ENCODE measurements at regions not wholly inside any gene's neighbourhood (a gene's known extent, or its start where the extent isn't known, plus 50 kb on each side); places are given as distances from the start of the nearest gene placed in this dataset.
"Not testable (repeated sequence)": the region's sequence is repeated elsewhere in the genome, so short reads cannot be mapped to it uniquely, and the experiment has no call there.

DNA sequence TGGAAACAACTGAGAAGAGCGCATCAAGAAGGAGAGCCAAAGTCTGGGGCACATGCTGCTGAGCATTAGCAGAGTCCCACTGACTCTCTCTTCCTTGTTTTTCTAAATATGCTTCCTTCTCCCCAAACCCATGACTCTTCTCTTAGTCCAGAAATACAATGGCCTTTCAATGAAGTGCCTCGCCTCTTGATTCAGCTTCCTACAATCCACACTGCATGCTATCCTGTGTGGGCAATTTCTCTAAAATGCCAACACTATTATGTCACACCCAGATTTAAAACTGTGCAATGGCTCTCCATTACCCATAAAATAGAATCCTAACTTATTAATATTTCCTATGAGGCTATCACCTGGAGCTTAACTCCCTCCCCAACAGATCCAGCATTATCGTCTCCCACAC is 198.6 kb downstream of the RPAP3 start:
- no peak for FAIRE-seq
- no peak for DNase-seq (ENCODE audit: insufficient read length, low spot score)
- no peak for TF ChIP-seq POLR2A (IDR thresholded peaks at IDR 0.05; ENCODE audit: low read depth, low read length)
- TF ChIP-seq POLR2AphosphoS5 (IDR thresholded peaks at IDR 0.05; ENCODE audit: low read depth, low read length) = no peak
- TF ChIP-seq SPI1 (IDR thresholded peaks at IDR 0.05; ENCODE audit: low read depth, low read length) = no peak
- no peak for TF ChIP-seq POU2F2 (IDR thresholded peaks at IDR 0.05; ENCODE audit: low read depth, low read length)
- TF ChIP-seq PAX5 (IDR thresholded peaks at IDR 0.05; ENCODE audit: insufficient read depth, low read length, severe bottlenecking) = no peak
- TF ChIP-seq TAF1 (IDR thresholded peaks at IDR 0.05; ENCODE audit: low read depth, low read length) = no peak

DNA sequence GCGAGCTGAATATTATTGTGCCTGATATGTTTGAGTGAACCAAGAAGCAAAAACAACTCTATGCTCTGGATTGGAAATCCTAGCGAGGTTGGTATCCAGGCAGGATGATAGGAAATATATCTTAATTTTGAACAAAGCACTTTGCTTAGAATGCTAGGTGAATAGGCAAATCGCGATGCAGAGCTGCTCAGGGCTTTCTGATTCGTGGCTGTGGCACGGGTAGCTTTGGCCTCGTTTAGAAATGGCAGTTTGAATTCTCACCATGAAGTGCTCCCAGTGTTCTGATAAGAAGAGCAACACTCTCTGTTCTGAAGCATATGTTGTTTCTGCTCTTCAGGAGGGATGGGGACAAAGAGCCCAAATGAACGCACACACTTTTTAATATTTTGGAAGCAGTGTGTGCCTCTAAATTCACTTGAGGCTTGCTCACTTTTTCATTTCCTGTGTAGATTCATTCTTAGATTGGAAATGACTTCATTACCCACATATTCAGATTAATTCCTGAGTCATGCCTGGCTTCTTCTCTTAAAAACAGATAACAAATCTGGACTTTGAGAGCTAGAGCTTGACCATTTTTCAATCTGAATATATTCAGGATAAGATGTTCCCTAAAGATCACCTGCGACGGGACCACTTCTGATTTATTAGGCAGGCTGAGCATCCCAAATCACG is 200.9 kb downstream of the RPAP3 start:
- DNase-seq (ENCODE audit: insufficient read length, low spot score) = no peak
- TF ChIP-seq POLR2AphosphoS5 (IDR thresholded peaks at IDR 0.05; ENCODE audit: low read depth, low read length) = no peak
- TF ChIP-seq POLR2A (IDR thresholded peaks at IDR 0.05; ENCODE audit: low read depth, low read length) = no peak
- FAIRE-seq = no peak

- no peak for TF ChIP-seq TAF1 (IDR thresholded peaks at IDR 0.05; ENCODE audit: low read depth, low read length)
- TF ChIP-seq PAX5 (IDR thresholded peaks at IDR 0.05; ENCODE audit: insufficient read depth, low read length, severe bottlenecking) = no peak
- TF ChIP-seq SPI1 (IDR thresholded peaks at IDR 0.05; ENCODE audit: low read depth, low read length) = no peak
- no peak for TF ChIP-seq POU2F2 (IDR thresholded peaks at IDR 0.05; ENCODE audit: low read depth, low read length)
- TF ChIP-seq POLR2A (IDR thresholded peaks at IDR 0.05; ENCODE audit: low read depth, low read length) = no peak
- no peak for TF ChIP-seq POLR2AphosphoS5 (IDR thresholded peaks at IDR 0.05; ENCODE audit: low read depth, low read length)
- no peak for DNase-seq (ENCODE audit: insufficient read length, low spot score)
- no peak for FAIRE-seq
Observed at GRCh38 chr12:47493801-47494200, 212.0 kb downstream of the RPAP3 start.

DNA sequence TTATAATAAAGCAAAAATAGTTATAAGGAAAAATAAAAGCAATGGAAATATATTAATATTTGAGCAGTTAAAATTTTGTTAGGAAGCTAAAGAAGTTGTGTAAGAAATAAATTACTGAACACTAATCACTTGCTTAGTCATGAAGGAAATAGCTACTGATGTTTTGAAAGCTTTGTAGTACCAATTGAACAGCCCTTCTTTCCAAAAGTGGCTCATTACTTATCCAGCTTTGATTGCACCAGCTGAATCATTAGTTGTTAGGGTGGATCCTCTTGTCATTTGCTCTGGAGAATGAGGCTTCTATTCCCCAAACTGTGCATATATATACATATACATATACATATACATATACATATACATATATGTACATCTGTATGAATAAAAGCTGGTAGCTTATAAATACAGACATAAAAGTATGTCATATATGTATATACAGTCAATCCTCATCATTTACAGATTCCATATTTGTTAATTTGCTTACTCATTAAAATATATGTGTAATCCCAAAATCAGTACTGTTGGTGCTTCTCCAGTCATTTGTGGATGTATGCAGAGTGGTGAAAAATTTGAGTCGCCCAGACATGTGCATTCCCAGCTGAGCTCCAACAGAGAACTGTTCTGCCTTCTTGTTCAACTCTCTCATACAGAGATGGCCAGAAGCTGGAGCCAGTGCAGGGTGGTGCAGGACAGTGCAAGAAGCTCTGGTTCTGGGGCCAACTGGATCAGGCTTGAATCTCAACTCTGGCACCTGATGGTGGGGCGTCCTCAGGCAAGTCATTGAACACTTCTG is 214.1 kb downstream of the RPAP3 start:
- no peak for DNase-seq (ENCODE audit: insufficient read length, low spot score)

DNA sequence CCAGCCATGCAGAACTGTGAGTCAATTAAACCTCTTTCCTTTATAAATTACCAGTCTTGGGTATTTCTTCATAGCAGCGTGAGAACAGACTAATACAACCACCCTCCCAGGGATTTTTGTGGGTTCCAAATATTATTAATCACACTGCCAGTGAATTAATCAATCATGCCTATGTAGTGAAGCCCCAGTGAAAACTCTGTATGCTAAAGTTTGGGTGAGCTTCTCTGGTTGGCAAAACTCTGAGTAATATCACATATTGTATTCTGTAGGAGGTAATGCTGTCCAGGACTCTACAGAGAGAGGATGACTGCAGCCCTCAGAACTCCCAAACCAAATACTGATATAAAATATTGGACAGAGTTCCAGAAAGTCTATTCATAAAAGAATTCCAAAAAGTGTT is 216.9 kb downstream of the RPAP3 start:
- DNase-seq (ENCODE audit: insufficient read length, low spot score) (no peak), FAIRE-seq (no peak)
- no peak for TF ChIP-seq TAF1 (IDR thresholded peaks at IDR 0.05; ENCODE audit: low read depth, low read length)
- no peak for TF ChIP-seq PAX5 (IDR thresholded peaks at IDR 0.05; ENCODE audit: insufficient read depth, low read length, severe bottlenecking)
- no peak for TF ChIP-seq POU2F2 (IDR thresholded peaks at IDR 0.05; ENCODE audit: low read depth, low read length)

More for the DNA sequence above, 214.1 kb downstream of the RPAP3 start:
- no peak for FAIRE-seq
- TF ChIP-seq POU2F2 (IDR thresholded peaks at IDR 0.05; ENCODE audit: low read depth, low read length) (no peak), POLR2A (IDR thresholded peaks at IDR 0.05; ENCODE audit: low read depth, low read length) (no peak), POLR2AphosphoS5 (IDR thresholded peaks at IDR 0.05; ENCODE audit: low read depth, low read length) (no peak), PAX5 (IDR thresholded peaks at IDR 0.05; ENCODE audit: insufficient read depth, low read length, severe bottlenecking) (no peak), TAF1 (IDR thresholded peaks at IDR 0.05; ENCODE audit: low read depth, low read length) (no peak), SPI1 (IDR thresholded peaks at IDR 0.05; ENCODE audit: low read depth, low read length) (no peak)

GRCh38 chr12:47481041-47481440 is 224.8 kb downstream of the RPAP3 start:
- no peak for TF ChIP-seq SPI1 (IDR thresholded peaks at IDR 0.05; ENCODE audit: low read depth, low read length)
- TF ChIP-seq POLR2AphosphoS5 (IDR thresholded peaks at IDR 0.05; ENCODE audit: low read depth, low read length) = no peak
- no peak for TF ChIP-seq POLR2A (IDR thresholded peaks at IDR 0.05; ENCODE audit: low read depth, low read length)
- no peak for TF ChIP-seq PAX5 (IDR thresholded peaks at IDR 0.05; ENCODE audit: insufficient read depth, low read length, severe bottlenecking)
- no peak for TF ChIP-seq TAF1 (IDR thresholded peaks at IDR 0.05; ENCODE audit: low read depth, low read length)
- no peak for TF ChIP-seq POU2F2 (IDR thresholded peaks at IDR 0.05; ENCODE audit: low read depth, low read length)
- FAIRE-seq = no peak
- no peak for DNase-seq (ENCODE audit: insufficient read length, low spot score)

- DNase-seq (ENCODE audit: insufficient read length, low spot score) = no peak
- no peak for FAIRE-seq
- TF ChIP-seq SPI1 (IDR thresholded peaks at IDR 0.05; ENCODE audit: low read depth, low read length) (no peak), POU2F2 (IDR thresholded peaks at IDR 0.05; ENCODE audit: low read depth, low read length) (no peak), POLR2A (IDR thresholded peaks at IDR 0.05; ENCODE audit: low read depth, low read length) (no peak), TAF1 (IDR thresholded peaks at IDR 0.05; ENCODE audit: low read depth, low read length) (no peak), POLR2AphosphoS5 (IDR thresholded peaks at IDR 0.05; ENCODE audit: low read depth, low read length) (no peak), PAX5 (IDR thresholded peaks at IDR 0.05; ENCODE audit: insufficient read depth, low read length, severe bottlenecking) (no peak)
Observed at GRCh38 chr12:47478426-47478825, 227.4 kb downstream of the RPAP3 start.

DNA sequence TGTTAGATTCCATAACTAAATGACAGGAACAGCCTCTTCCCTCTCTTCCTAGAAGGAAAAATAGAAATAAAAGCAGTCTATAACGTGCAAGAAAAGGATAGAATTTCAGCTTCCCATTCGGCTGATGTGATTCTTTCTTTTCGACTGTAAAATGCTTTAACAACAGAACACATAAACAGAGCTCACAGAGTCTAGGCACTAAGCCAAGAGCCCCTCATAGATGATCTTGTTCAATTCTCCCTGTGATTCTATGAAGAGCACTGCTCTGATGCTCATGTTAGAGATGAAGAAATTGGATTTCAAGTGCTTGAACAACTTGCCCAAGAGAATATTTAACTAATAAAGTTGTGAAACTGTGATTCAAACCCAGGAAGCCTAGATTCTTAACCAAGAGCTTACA is 232.7 kb downstream of the RPAP3 start:
- DNase-seq (ENCODE audit: insufficient read length, low spot score) (no peak), FAIRE-seq (no peak)
- no peak for TF ChIP-seq SPI1 (IDR thresholded peaks at IDR 0.05; ENCODE audit: low read depth, low read length)
- no peak for TF ChIP-seq PAX5 (IDR thresholded peaks at IDR 0.05; ENCODE audit: insufficient read depth, low read length, severe bottlenecking)
- no peak for TF ChIP-seq POLR2A (IDR thresholded peaks at IDR 0.05; ENCODE audit: low read depth, low read length)
- TF ChIP-seq POU2F2 (IDR thresholded peaks at IDR 0.05; ENCODE audit: low read depth, low read length) = no peak
- TF ChIP-seq TAF1 (IDR thresholded peaks at IDR 0.05; ENCODE audit: low read depth, low read length) = no peak
- no peak for TF ChIP-seq POLR2AphosphoS5 (IDR thresholded peaks at IDR 0.05; ENCODE audit: low read depth, low read length)

- not testable (repeated sequence) for DNase-seq (ENCODE audit: insufficient read length, low spot score); FAIRE-seq
Observed at GRCh38 chr12:47470349-47470748, 235.5 kb downstream of the RPAP3 start.

GRCh38 chr12:47463918-47464317 is 241.9 kb downstream of the RPAP3 start:
- FAIRE-seq; DNase-seq (ENCODE audit: insufficient read length, low spot score): not testable (repeated sequence)
